GM12875 (cell line): ENCODE measurements at regions not wholly inside any gene's neighbourhood (a gene's known extent, or its start where the extent isn't known, plus 50 kb on each side); places are given as distances from the start of the nearest gene placed in this dataset.

Experiments used
- H3K4me3 ChIP-seq: one replicate; pipeline ENCODE4 v1.5.1; 2011; ENCODE audit warnings: low read depth, low read length, control low read depth
- CTCF ChIP-seq: IDR thresholded peaks from 2 replicates; pipeline ENCODE4 v1.5.1; 2011; ENCODE audit warnings: low read depth, mild to moderate bottlenecking, control low read depth, inconsistent platforms, low read length, moderate library complexity, borderline replicate concordance; ENCODE audit not compliant: insufficient read depth

DNA sequence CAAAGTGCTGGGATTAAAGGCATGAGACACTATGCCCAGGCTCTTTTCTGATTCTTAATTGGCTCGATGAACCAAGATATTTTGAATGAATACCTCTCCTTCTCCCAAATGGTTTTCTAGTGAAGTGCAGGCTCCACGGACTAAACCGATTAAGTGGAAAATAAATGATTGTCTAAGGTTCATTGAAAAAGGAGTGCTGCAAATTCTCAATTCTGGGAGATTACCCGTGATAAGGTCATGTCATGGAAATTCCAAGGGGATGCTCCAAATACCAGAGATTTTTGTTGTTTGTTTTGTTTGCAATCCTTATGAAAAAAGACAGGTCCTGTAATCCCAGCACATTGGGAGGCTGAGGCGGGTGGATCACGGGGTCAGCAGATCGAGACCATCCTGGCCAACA is 406.9 kb upstream of the TBL1XR1 start:
- no peak overlapping the region for H3K4me3 ChIP-seq
- TF ChIP-seq CTCF: no peak

GRCh38 chr3:177606891-177607290 is 409.6 kb upstream of the TBL1XR1 start:
- no peak for TF ChIP-seq CTCF

GRCh38 chr3:177607589-177607988 is 410.3 kb upstream of the TBL1XR1 start:
- H3K4me3 ChIP-seq: no peak overlapping the region
- TF ChIP-seq CTCF: no peak

More at GRCh38 chr3:177606891-177607290, 409.6 kb upstream of the TBL1XR1 start:
- H3K4me3 ChIP-seq: no peak overlapping the region

DNA sequence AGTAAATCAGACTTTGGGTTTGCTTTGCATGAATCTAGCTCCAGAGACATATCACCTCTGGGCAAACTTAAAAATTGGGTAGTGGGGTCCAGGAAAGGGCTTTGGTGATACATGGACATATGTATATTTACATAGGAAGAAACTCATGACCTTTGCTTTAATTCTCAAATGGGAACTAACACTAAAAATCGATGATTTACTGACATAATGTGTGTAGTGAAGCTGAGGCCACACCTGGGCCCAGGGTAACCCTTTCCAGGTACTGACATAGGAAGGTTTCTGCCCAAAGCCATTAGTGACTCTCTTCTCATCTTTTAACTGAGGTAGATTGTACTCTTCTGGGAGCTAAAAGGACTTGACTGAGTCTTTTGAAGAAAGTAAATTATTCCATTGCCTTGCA is 411.2 kb upstream of the TBL1XR1 start:
- H3K4me3 ChIP-seq: no peak overlapping the region
- TF ChIP-seq CTCF: no peak

DNA sequence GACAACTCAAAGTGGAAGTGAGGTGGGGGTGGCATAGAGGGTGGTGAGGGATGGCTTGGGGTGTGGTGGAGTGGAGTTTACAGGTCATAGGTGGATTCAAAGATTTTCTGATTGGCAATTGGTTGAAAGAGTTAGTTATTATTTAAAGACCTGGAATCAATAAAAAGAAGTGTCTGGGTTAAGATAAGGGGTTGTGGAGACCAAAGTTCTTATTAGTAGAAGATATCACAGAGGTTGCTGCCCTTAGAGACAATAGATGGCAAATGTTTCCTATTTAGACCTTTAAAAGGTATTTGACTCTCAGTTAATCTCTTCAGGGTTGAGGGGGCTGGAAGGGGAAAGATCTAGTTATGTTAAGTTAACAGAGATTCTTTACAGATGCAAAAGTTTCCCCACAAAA is 412.3 kb upstream of the TBL1XR1 start:
- TF ChIP-seq CTCF: no peak
- H3K4me3 ChIP-seq: no peak overlapping the region

GRCh38 chr3:177610262-177610661 is 413.0 kb upstream of the TBL1XR1 start:
- no peak overlapping the region for H3K4me3 ChIP-seq
- TF ChIP-seq CTCF: no peak

- no peak overlapping the region for H3K4me3 ChIP-seq
- TF ChIP-seq CTCF: no peak
Measured at GRCh38 chr3:177610686-177611633, 413.7 kb upstream of the TBL1XR1 start.
